ENCODE measurements at regions not wholly inside any gene's neighbourhood (a gene's known extent, or its start where the extent isn't known, plus 50 kb on each side); places are given as distances from the start of the nearest gene placed in this dataset.

DNA sequence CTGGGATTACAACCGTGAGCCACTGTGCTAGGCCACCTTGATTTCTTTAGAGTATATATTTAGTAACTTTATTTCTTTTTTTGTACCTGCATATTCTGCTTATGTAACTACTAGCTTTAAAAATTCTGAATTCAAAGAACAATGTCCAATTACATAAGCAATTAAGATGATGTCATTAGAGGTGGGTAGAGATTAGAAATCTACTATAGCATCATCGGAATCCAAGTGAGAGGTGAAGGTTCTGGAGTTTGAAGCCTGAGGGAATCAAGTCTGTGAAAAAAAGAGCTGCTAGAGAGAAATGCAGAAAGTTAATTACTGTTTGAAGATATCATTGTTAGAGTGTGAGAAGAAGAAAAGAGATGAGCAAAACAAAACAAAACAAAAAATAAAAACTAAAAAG, 79.0 kb upstream of the ENPEP start:
- no peak overlapping the region for H3K9ac ChIP-seq (ENCODE audit: low read depth in 1 of 2, low read length in 2 of 2)
- H3K27ac ChIP-seq (ENCODE audit: low read depth in 1 of 2, low read length in 2 of 2): no peak overlapping the region
- whole genome bisulfite sequencing: 92% methylated on average over 2 of the region's 2 CpGs
- peaks cover 4 to 13% (median 9%) of the 10 kb centered on the region in 4 donors for H3K4me1 ChIP-seq (ENCODE audit: control insufficient read depth in 4 of 4, insufficient read depth in 4 of 4, low read length in 3 of 4)
- DNase-seq (ENCODE audit: low spot score): no peak
- H3K27me3 ChIP-seq (ENCODE audit: control insufficient read depth in 4 of 4, insufficient read depth in 4 of 4, low read length in 3 of 4): no peaks in the 10 kb centered on the region
- H3K36me3 ChIP-seq (ENCODE audit: control insufficient read depth in 4 of 4, insufficient read depth in 3 of 4, low read depth in 1 of 4, low read length in 3 of 4): no peaks in the 10 kb centered on the region
- H3K4me3 ChIP-seq (ENCODE audit: low read depth in 1 of 3, low read length in 3 of 3): no peak overlapping the region
- TF ChIP-seq HNF4A (conservative IDR thresholded peaks at IDR 0.05) (no peak), SP1 (IDR thresholded peaks at IDR 0.05) (no peak), FOXA1 (IDR thresholded peaks at IDR 0.05) (no peak), RXRA (IDR thresholded peaks at IDR 0.05) (no peak), FOXA2 (IDR thresholded peaks at IDR 0.05) (no peak), JUND (IDR thresholded peaks at IDR 0.05) (no peak), EGR1 (IDR thresholded peaks at IDR 0.05; ENCODE audit: low read depth in 2 of 2) (no peak), RAD21 (IDR thresholded peaks at IDR 0.05) (no peak), YY1 (IDR thresholded peaks at IDR 0.05) (no peak), NR2F2 (IDR thresholded peaks at IDR 0.05) (no peak)
- TF ChIP-seq, protein P1, sequence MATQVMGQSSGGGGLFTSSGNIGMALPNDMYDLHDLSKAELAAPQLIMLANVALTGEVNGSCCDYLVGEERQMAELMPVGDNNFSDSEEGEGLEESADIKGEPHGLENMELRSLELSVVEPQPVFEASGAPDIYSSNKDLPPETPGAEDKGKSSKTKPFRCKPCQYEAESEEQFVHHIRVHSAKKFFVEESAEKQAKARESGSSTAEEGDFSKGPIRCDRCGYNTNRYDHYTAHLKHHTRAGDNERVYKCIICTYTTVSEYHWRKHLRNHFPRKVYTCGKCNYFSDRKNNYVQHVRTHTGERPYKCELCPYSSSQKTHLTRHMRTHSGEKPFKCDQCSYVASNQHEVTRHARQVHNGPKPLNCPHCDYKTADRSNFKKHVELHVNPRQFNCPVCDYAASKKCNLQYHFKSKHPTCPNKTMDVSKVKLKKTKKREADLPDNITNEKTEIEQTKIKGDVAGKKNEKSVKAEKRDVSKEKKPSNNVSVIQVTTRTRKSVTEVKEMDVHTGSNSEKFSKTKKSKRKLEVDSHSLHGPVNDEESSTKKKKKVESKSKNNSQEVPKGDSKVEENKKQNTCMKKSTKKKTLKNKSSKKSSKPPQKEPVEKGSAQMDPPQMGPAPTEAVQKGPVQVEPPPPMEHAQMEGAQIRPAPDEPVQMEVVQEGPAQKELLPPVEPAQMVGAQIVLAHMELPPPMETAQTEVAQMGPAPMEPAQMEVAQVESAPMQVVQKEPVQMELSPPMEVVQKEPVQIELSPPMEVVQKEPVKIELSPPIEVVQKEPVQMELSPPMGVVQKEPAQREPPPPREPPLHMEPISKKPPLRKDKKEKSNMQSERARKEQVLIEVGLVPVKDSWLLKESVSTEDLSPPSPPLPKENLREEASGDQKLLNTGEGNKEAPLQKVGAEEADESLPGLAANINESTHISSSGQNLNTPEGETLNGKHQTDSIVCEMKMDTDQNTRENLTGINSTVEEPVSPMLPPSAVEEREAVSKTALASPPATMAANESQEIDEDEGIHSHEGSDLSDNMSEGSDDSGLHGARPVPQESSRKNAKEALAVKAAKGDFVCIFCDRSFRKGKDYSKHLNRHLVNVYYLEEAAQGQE (IDR thresholded peaks at IDR 0.05): no peak
- TF ChIP-seq, protein P2, sequence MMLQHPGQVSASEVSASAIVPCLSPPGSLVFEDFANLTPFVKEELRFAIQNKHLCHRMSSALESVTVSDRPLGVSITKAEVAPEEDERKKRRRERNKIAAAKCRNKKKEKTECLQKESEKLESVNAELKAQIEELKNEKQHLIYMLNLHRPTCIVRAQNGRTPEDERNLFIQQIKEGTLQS (IDR thresholded peaks at IDR 0.05): no peak
- TF ChIP-seq, protein P3, sequence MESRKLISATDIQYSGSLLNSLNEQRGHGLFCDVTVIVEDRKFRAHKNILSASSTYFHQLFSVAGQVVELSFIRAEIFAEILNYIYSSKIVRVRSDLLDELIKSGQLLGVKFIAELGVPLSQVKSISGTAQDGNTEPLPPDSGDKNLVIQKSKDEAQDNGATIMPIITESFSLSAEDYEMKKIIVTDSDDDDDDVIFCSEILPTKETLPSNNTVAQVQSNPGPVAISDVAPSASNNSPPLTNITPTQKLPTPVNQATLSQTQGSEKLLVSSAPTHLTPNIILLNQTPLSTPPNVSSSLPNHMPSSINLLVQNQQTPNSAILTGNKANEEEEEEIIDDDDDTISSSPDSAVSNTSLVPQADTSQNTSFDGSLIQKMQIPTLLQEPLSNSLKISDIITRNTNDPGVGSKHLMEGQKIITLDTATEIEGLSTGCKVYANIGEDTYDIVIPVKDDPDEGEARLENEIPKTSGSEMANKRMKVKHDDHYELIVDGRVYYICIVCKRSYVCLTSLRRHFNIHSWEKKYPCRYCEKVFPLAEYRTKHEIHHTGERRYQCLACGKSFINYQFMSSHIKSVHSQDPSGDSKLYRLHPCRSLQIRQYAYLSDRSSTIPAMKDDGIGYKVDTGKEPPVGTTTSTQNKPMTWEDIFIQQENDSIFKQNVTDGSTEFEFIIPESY (IDR thresholded peaks at IDR 0.05): no peak
- TF ChIP-seq, protein P4, sequence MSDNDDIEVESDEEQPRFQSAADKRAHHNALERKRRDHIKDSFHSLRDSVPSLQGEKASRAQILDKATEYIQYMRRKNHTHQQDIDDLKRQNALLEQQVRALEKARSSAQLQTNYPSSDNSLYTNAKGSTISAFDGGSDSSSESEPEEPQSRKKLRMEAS (IDR thresholded peaks at IDR 0.05): no peak
- no peaks in the 10 kb centered on the region for H3K9me3 ChIP-seq (ENCODE audit: control insufficient read depth in 4 of 4, low read length in 3 of 4)

DNA sequence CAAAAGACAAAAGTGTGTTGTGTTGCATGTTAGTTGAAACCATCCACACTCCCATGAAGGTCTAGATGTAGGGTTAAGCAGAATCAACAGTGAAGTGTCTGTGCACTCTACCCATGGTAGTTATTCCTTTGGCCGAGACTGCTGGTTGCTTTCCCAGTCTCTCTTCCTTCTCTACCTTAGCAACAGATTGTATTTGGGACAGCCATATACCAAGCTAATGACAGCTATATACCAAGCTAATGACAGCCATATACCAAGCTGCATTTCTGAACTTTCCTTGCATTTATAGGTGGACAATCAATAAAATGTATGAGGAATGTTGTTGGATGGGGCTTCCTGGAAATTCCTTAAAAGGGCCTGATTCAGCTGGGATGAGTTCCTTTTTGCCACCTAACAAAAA, 80.5 kb upstream of the ENPEP start:
- 76% methylated on average over 1 of the region's 1 CpG for WGBS
- TF ChIP-seq EGR1 (IDR thresholded peaks at IDR 0.05; ENCODE audit: low read depth in 2 of 2): no peak
- TF ChIP-seq, protein P3 (IDR thresholded peaks at IDR 0.05): no peak
- TF ChIP-seq, protein P2 (IDR thresholded peaks at IDR 0.05): no peak
- no peak for TF ChIP-seq HNF4G (IDR thresholded peaks at IDR 0.05)
- TF ChIP-seq, protein P1 (IDR thresholded peaks at IDR 0.05): no peak
- TF ChIP-seq RAD21 (IDR thresholded peaks at IDR 0.05): no peak
- TF ChIP-seq NR2F2 (IDR thresholded peaks at IDR 0.05): no peak
- no peak for TF ChIP-seq YY1 (IDR thresholded peaks at IDR 0.05)
- TF ChIP-seq FOXA2 (IDR thresholded peaks at IDR 0.05): no peak
- TF ChIP-seq, protein P4 (IDR thresholded peaks at IDR 0.05): no peak
- TF ChIP-seq HNF4A (conservative IDR thresholded peaks at IDR 0.05): no peak
- no peak for TF ChIP-seq SP1 (IDR thresholded peaks at IDR 0.05)
- TF ChIP-seq FOXA1 (IDR thresholded peaks at IDR 0.05): no peak
- no peak for TF ChIP-seq GABPA (IDR thresholded peaks at IDR 0.05 in 1 of 2, conservative IDR thresholded peaks at IDR 0.05 in 1 of 2)
- no peak for TF ChIP-seq TAF1 (conservative IDR thresholded peaks at IDR 0.05)
- no peak overlapping the region for H3K27ac ChIP-seq (ENCODE audit: low read depth in 1 of 2, low read length in 2 of 2)
- H3K9ac ChIP-seq (ENCODE audit: low read depth in 1 of 2, low read length in 2 of 2): no peak overlapping the region
- H3K4me3 ChIP-seq (ENCODE audit: low read depth in 1 of 3, low read length in 3 of 3): no peak overlapping the region
- no peak for DNase-seq (ENCODE audit: low spot score)
- no peaks in the 10 kb centered on the region for H3K27me3 ChIP-seq (ENCODE audit: control insufficient read depth in 4 of 4, insufficient read depth in 4 of 4, low read length in 3 of 4)
- no peaks in the 10 kb centered on the region for H3K9me3 ChIP-seq (ENCODE audit: control insufficient read depth in 4 of 4, low read length in 3 of 4)
- H3K4me1 ChIP-seq (ENCODE audit: control insufficient read depth in 4 of 4, insufficient read depth in 4 of 4, low read length in 3 of 4): peaks cover 4 to 13% (median 9%) of the 10 kb centered on the region in 4 donors
- no peaks in the 10 kb centered on the region for H3K36me3 ChIP-seq (ENCODE audit: control insufficient read depth in 4 of 4, insufficient read depth in 3 of 4, low read depth in 1 of 4, low read length in 3 of 4)

Measured in liver (tissue), 7 donors.